ENCODE measurements at regions not wholly inside any gene's neighbourhood (a gene's known extent, or its start where the extent isn't known, plus 50 kb on each side); places are given as distances from the start of the nearest gene placed in this dataset.
A peak's percentile ranks its signal among the peaks of the same experiment; 100 is the strongest.

DNA sequence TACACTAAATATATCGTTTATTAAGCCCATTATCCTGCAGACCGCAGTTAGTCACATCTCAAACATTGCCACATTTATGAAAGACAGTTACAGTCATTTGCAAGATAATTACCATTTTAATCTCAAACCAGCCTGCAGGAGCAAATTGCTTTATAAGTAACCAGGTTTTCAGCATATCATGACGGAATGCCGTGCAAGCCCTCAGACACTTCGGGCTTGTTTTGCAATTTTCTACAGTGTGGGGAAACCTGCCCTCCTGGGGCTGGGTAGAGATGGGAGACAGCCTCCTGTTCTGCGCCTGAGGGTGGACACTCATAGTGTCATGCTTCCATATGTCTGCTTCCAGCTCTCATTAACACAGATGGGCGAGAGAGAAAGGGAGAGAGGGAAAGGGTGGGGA lies 563.9 kb downstream of the NPHP4 start:
- peaks cover 14% of the 10 kb centered on the region for H3K27me3 Mint-ChIP-seq
- no peaks in the 10 kb centered on the region for H3K9me3 Mint-ChIP-seq
- no peak for DNase-seq
- H3K4me3 Mint-ChIP-seq: no peak overlapping the region
- peaks cover 20% of the 10 kb centered on the region for H3K4me1 Mint-ChIP-seq
- H3K36me3 Mint-ChIP-seq: no peaks in the 10 kb centered on the region
- H3K27ac Mint-ChIP-seq: no peak overlapping the region

DNA sequence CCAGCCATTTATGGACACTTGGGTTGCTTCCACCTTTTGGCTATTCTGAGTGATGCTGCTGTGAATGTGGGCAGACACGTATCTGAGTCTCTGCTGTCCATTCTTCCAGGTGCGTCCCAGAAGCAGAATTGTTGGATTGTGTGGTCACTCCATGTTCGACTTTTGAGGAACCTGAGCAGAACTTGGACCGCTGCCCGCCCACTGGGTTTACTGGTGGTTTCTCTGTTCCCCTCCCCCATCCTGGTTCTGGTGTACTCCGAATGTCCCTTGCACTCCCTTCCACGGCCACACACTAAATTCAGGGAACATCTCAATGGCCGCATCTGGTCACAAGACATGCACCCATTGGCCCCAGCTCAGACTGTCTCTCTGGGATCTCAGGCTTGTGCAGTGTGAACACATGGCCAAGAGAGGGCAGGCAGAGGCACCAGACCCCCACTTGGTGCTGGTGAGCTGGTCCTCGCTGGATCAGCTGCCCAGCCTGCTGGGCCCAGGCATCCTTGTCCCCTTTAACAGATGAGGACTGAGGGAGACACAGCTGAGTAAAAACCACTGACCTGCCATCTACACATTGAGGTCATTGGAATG lies 565.1 kb downstream of the NPHP4 start:
- no peak for DNase-seq
- Mint-ChIP-seq H3K27me3 (peaks cover 16% of the 10 kb centered on the region), H3K9me3 (no peaks in the 10 kb centered on the region), H3K4me1 (peaks cover 31% of the 10 kb centered on the region), H3K36me3 (no peaks in the 10 kb centered on the region), H3K27ac (no peak overlapping the region), H3K4me3 (no peak overlapping the region)

DNA sequence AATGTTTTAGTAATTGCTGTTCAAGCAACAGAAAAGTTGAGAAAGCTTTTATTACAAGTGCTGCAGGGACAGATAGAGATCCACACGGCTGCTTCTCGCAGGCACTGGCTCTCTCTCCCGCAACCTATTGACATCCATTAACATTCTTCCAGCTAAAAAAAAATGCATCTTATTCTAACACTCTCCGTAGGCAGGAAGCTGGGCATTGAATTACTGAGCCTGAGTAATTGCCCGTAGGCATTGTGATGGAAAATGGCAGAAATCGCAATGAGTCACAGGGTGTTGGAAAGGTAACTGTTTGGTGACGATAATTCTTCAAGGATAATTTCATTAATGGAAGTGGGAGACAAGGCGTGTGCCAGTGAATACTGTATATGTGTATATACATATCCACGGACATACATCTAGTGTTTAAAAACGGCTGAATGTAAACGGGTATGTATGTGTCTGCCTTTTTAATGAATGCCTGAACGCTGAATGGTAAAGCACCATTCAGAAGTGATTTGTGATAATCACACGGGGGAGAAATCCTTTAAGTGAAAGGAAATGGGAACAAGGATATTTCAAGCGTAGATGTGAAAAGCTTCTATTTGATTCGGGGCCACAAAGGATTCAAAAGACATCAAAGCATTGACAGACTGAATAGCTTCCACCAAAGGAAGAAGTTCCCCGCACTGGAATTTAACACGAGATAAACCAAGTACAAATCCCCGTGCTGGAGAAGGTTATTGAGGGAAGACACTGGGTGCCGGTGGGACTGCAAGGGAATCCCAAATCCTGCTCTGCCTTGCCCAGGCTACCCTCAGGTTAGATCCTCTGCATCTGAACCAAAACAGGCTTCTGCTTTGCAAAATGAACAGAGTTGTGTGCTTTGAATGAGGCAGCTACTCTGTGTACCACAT lies 567.2 kb downstream of the NPHP4 start:
- Mint-ChIP-seq H3K4me1 (peaks cover 25% of the 10 kb centered on the region), H3K27me3 (peaks cover 14% of the 10 kb centered on the region), H3K4me3 (no peak overlapping the region), H3K9me3 (no peaks in the 10 kb centered on the region), H3K27ac (no peak overlapping the region), H3K36me3 (no peaks in the 10 kb centered on the region)
- no peak for DNase-seq

DNA sequence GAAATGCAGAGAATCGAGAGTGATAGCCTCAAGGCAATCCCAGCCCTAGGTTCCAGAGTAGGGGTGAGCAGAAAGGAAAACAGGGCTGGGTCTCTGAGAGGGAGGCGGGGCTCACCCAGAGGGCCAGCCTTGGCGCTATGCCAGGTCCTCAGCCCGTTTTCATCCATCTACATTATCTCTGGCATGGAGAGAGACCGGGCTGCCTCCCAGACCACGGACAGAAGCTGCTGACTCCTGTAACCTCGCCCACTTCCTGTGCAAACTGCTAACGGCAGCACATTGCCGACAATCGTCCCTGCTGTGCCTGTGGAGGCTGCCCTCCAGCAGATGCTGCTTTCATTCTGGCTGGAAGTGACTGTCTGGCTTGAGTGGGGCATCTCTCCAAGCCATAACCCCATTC lies 569.1 kb downstream of the NPHP4 start:
- Mint-ChIP-seq H3K27ac (peak overlapping the region; percentile 50), H3K9me3 (no peaks in the 10 kb centered on the region), H3K4me1 (peaks cover 20% of the 10 kb centered on the region), H3K4me3 (no peak overlapping the region), H3K27me3 (peaks cover 7% of the 10 kb centered on the region), H3K36me3 (no peaks in the 10 kb centered on the region)
- peak; percentile 23 for DNase-seq

DNA sequence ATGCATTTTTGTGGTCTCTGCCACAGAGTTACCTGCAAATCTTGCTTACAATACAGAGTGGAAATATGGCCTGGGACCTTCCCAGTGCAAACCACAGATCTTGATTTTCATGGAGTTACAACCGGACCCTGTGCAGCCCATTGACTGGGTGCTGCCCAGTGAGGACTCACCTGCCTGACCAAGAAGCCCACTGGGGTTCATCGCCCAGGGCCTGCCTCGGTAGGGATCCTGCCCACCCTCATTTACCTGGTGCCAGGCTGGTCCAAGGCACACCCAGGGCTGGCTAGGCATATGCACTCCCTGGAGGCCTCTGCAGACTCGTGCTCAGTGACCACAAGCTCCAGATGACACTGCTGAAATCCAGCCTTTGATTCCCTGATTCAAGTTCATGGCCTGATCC lies 572.7 kb downstream of the NPHP4 start:
- peaks cover 3% of the 10 kb centered on the region for H3K27me3 Mint-ChIP-seq
- no peaks in the 10 kb centered on the region for H3K36me3 Mint-ChIP-seq
- no peak for DNase-seq
- H3K9me3 Mint-ChIP-seq: no peaks in the 10 kb centered on the region
- no peak overlapping the region for H3K4me3 Mint-ChIP-seq
- H3K27ac Mint-ChIP-seq: no peak overlapping the region
- peaks cover 20% of the 10 kb centered on the region for H3K4me1 Mint-ChIP-seq

DNA sequence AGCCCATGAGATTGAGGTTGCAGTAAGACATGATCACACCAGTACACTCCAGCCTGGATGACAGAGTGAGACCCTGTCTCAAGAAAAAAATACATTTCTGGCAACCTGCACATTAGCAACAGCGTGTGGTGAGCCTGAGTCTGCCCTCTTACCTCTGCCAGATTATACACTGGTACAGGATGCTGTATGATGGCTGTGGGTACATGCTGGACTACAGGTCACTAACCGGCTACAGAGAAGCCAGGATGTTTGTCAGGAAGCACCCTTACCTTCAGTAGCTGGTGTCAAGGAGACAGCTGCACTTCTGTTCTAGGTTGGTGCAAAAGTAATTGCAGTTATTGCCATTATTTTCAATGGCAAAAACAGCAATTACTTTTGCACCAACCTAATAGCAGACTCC lies 575.7 kb downstream of the NPHP4 start:
- Mint-ChIP-seq H3K27ac (no peak overlapping the region), H3K4me1 (peaks cover 4% of the 10 kb centered on the region), H3K36me3 (no peaks in the 10 kb centered on the region), H3K27me3 (no peaks in the 10 kb centered on the region), H3K4me3 (no peak overlapping the region), H3K9me3 (no peaks in the 10 kb centered on the region)
- no peak for DNase-seq

DNA sequence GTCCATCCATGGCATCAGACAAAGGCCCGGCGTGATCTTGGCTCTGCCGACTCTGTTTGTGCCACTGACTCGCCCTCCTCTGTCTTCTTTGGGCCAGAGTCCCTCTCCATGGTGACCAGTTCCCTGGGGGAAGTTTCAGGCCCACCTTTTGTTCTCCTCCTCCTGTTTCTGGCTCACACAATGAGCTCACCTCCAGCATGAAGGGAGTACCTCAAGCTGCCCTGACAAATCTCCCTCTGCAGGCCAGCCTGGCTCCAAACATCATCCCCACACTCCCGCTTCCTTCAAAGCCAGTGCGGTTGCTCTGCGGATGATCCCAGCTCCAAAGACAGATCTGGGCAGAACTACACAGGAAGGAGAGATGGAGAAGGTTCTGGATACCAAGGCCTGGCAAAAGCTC lies 576.6 kb downstream of the NPHP4 start:
- DNase-seq: no peak
- peaks cover 9% of the 10 kb centered on the region for H3K4me1 Mint-ChIP-seq
- H3K36me3 Mint-ChIP-seq: no peaks in the 10 kb centered on the region
- no peak overlapping the region for H3K27ac Mint-ChIP-seq
- H3K9me3 Mint-ChIP-seq: no peaks in the 10 kb centered on the region
- no peaks in the 10 kb centered on the region for H3K27me3 Mint-ChIP-seq
- no peak overlapping the region for H3K4me3 Mint-ChIP-seq

DNA sequence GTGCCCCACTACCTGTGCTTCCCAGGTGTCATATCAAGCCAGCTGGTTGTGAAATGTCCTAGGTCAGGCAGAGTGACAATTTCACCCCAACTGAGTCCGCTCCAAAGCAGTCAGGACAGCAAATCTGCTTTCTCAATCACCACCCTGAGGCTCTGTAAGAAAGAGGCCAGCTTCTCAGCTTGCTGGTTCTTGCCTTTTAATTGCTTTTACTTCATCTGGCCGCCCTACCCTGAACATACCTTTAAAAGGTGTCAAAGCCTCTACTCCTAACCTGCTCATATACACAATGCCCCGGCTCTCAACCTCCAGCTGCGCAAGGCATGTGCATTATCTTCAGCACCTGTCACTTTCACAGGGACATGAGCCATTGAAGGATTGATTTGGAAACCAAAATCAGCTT lies 581.6 kb downstream of the NPHP4 start:
- Mint-ChIP-seq H3K9me3 (peaks cover 1% of the 10 kb centered on the region), H3K27me3 (no peaks in the 10 kb centered on the region), H3K36me3 (no peaks in the 10 kb centered on the region), H3K4me1 (peaks cover 7% of the 10 kb centered on the region), H3K27ac (no peak overlapping the region), H3K4me3 (no peak overlapping the region)
- DNase-seq: no peak

DNA sequence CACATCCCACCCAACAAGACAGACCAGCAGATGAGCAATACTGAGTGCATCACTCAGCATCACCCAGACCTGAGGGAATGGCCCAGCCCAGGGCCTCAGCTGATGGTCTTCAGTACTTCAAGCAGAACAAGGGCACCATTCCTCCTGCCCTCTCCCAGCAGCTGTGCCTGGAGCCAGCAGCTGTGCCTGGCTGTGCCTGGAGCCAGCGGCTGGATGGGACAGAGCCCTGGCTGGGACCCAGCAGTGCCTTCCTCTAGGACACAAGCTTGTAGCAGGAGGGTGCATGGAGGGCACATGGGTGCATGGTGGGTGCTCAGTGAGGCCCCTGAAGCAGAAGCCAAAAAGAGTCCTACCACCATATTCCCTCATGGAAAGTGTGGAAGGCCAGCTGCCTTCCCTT lies 583.8 kb downstream of the NPHP4 start:
- peaks cover 7% of the 10 kb centered on the region for H3K4me1 Mint-ChIP-seq
- no peak overlapping the region for H3K27ac Mint-ChIP-seq
- no peaks in the 10 kb centered on the region for H3K36me3 Mint-ChIP-seq
- H3K4me3 Mint-ChIP-seq: no peak overlapping the region
- no peaks in the 10 kb centered on the region for H3K27me3 Mint-ChIP-seq
- DNase-seq: no peak
- peaks cover 1% of the 10 kb centered on the region for H3K9me3 Mint-ChIP-seq

DNA sequence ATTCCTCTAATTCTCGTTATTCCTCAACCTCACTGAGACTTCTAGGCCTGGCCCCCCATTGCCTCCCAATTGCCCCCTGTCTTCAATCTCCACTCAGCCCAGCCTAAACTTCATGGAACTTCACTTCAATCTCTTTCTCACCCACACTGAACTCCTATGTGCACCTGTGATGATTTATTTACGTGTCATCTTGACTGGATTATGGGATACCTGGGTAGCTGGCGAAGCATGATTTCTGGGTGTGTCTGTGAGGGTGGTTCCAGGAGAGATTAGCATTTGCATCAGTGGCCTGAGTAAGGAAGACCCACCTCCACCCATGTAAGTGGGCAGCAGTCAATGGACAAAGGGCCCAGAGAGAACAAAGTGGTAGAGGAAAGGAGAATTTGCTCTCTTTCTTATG lies 587.0 kb downstream of the NPHP4 start:
- DNase-seq: no peak
- peaks cover 1% of the 10 kb centered on the region for H3K9me3 Mint-ChIP-seq
- no peak overlapping the region for H3K4me3 Mint-ChIP-seq
- no peaks in the 10 kb centered on the region for H3K27me3 Mint-ChIP-seq
- no peaks in the 10 kb centered on the region for H3K36me3 Mint-ChIP-seq
- no peaks in the 10 kb centered on the region for H3K4me1 Mint-ChIP-seq
- no peak overlapping the region for H3K27ac Mint-ChIP-seq

DNA sequence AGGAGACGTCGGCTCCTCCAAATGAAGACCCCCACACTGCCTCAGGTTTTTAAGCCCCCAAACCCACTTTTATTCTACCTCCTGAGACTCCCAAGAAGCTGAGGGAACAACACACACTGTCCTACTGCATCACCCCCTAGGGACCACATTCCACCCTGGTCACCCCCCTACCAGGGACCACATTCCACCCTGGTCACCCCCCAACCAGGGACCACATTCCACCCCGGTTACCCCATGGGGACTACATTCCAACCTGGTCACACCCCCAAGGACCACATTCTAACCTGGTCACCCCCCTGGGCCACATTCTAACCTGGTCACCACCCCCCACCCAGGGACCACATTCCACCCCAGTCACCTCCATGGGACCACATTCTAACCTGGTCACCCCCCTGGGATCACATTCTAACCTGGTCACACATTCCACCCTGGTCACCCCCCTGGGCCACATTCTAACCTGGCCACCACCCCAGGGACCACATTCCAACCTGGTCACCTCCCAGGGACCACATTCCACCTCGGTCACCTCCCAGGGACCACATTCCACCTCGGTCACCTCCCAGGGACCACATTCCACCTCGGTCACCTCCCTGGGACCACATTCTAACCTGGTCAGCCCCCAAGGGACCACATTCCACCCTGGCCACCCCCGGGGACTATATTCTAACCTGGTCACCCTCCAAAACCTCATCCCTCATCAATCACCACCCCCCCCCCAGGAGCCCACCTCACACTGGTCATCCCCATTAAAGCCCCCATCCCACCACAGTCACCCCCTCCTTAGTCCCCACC lies 587.6 kb downstream of the NPHP4 start:
- DNase-seq: no peak
- Mint-ChIP-seq H3K4me1 (peaks cover 4% of the 10 kb centered on the region), H3K9me3 (peaks cover 1% of the 10 kb centered on the region), H3K27me3 (no peaks in the 10 kb centered on the region), H3K27ac (no peak overlapping the region), H3K36me3 (no peaks in the 10 kb centered on the region), H3K4me3 (no peak overlapping the region)

DNA sequence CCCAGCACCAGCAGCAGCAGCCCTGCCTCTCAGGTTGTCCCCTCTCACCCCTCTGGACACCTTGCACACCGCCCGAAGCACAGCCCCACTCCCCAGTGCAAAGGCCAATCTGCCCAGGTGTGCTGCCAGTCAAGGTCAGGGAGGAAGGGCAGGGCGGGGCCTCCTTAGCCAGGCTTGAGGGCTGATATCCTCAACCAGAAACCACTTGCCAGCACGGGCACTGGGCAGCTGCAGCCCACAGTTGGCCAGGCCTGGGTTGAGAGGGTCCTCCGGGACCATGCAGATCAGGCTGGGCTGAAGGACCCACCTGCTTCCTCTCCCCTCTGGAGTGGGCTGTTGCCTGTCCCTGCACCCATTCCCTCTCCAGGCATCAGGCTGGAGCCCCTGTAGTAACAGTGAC lies 588.3 kb downstream of the NPHP4 start:
- Mint-ChIP-seq H3K27ac (no peak overlapping the region), H3K4me3 (no peak overlapping the region), H3K4me1 (peaks cover 4% of the 10 kb centered on the region), H3K36me3 (no peaks in the 10 kb centered on the region), H3K9me3 (peaks cover 1% of the 10 kb centered on the region), H3K27me3 (no peaks in the 10 kb centered on the region)
- no peak for DNase-seq

DNA sequence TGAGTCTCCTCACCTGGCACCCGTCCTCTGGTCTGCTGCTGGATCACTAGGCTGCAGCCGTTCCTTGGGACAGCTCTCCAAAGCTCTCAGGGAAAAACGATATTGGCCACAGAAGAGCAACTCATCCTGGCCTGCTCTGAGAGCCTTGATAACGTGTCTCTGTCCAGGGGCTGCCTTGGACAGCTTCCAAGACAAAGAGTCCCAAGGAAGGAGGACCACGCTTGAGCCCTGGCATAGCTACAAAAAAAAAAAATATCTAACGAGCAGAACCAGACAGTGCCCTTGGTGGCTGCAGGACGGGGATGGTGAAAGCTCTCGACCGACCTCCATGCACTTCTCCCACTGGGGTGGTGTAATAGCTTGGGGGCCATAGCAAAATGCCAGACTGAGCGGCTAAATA lies 589.6 kb downstream of the NPHP4 start:
- no peaks in the 10 kb centered on the region for H3K27me3 Mint-ChIP-seq
- no peak overlapping the region for H3K27ac Mint-ChIP-seq
- no peak for DNase-seq
- no peaks in the 10 kb centered on the region for H3K9me3 Mint-ChIP-seq
- H3K4me1 Mint-ChIP-seq: peaks cover 4% of the 10 kb centered on the region
- H3K4me3 Mint-ChIP-seq: no peak overlapping the region
- no peaks in the 10 kb centered on the region for H3K36me3 Mint-ChIP-seq

DNA sequence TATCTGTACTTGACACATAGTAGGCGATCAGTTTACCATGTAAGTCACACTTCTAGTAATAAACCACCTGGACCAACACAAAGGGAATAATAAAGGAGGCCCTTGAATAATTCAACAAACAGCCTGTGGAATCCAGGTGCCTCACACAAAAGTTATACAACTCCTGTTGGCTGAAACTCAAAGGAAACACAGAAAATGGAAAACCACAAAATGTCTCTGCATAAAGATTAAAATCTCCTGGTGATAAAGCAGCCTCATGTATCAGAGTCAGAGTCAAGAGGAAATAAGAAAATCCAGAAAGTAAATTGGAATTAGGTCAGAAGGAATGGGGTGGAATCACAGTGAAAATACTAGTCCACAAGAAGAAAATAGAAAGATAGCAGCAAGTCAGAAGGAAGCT lies 592.5 kb downstream of the NPHP4 start:
- no peaks in the 10 kb centered on the region for H3K9me3 Mint-ChIP-seq
- no peak overlapping the region for H3K4me3 Mint-ChIP-seq
- DNase-seq: no peak
- H3K36me3 Mint-ChIP-seq: no peaks in the 10 kb centered on the region
- peaks cover 4% of the 10 kb centered on the region for H3K4me1 Mint-ChIP-seq
- H3K27me3 Mint-ChIP-seq: no peaks in the 10 kb centered on the region
- no peak overlapping the region for H3K27ac Mint-ChIP-seq

DNA sequence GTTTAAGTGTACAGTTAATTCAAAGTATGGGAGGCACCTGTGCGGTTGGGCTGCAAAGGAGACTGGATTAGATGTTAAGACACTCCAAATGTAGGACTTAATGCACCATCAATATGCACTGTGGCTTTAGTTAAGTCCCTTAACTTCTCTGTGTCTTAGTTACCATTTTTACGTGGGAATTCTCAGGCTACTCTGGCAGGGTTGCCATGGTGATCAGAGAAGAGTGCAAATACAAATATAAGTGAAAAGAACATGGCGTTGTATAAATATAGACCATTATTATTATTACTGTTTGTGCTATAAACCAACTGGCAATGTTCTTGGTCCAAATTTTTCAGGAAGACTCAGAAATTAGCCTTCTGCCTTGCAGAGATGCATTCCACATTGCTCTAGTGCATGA lies 595.6 kb downstream of the NPHP4 start:
- no peaks in the 10 kb centered on the region for H3K27me3 Mint-ChIP-seq
- H3K9me3 Mint-ChIP-seq: no peaks in the 10 kb centered on the region
- H3K27ac Mint-ChIP-seq: no peak overlapping the region

More for the DNA sequence above, 595.6 kb downstream of the NPHP4 start:
- Mint-ChIP-seq H3K4me1 (peaks cover 12% of the 10 kb centered on the region), H3K36me3 (no peaks in the 10 kb centered on the region), H3K4me3 (no peak overlapping the region)
- no peak for DNase-seq
